Keratinocyte (primary cell): ENCODE measurements at regions not wholly inside any gene's neighbourhood (a gene's known extent, or its start where the extent isn't known, plus 50 kb on each side); places are given as distances from the start of the nearest gene placed in this dataset.

Experiments
- EZH2 ChIP-seq: IDR thresholded peaks from one replicate; pipeline ENCODE4 v1.6.1; 2012; ENCODE audit warnings: inconsistent platforms, mild to moderate bottlenecking, low read length, moderate library complexity
- TF ChIP-seq, protein P1 (sequence below), 3 experiments: IDR thresholded peaks in 1 of 3; conservative IDR thresholded peaks in 1 of 3; optimal IDR thresholded peaks in 1 of 3; 2 replicates in 2 of 3; 3 replicates in 1 of 3; pipeline versions ENCODE3 to v1.5.1; 2011; ENCODE audit warnings: low read length in 3 of 3, mild to moderate bottlenecking in 3 of 3, moderate library complexity in 2 of 3, control low read depth in 1 of 3, inconsistent platforms in 1 of 3; ENCODE audit not compliant: insufficient read depth in 2 of 3; ENCODE audit errors: extremely low read depth in 1 of 3

GRCh38 chr2:22124003-22124402 lies 1000.2 kb downstream of the TDRD15 start:
- TF ChIP-seq EZH2 = no peak
- TF ChIP-seq, protein P1, sequence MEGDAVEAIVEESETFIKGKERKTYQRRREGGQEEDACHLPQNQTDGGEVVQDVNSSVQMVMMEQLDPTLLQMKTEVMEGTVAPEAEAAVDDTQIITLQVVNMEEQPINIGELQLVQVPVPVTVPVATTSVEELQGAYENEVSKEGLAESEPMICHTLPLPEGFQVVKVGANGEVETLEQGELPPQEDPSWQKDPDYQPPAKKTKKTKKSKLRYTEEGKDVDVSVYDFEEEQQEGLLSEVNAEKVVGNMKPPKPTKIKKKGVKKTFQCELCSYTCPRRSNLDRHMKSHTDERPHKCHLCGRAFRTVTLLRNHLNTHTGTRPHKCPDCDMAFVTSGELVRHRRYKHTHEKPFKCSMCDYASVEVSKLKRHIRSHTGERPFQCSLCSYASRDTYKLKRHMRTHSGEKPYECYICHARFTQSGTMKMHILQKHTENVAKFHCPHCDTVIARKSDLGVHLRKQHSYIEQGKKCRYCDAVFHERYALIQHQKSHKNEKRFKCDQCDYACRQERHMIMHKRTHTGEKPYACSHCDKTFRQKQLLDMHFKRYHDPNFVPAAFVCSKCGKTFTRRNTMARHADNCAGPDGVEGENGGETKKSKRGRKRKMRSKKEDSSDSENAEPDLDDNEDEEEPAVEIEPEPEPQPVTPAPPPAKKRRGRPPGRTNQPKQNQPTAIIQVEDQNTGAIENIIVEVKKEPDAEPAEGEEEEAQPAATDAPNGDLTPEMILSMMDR (optimal IDR thresholded peaks at IDR 0.05 in 1 of 3, IDR thresholded peaks at IDR 0.05 in 1 of 3, conservative IDR thresholded peaks at IDR 0.05 in 1 of 3; ENCODE audit: extremely low read depth in 1 of 3, insufficient read depth in 2 of 3, low read length in 3 of 3) = no peak
